ENCODE measurements at regions not wholly inside any gene's neighbourhood (a gene's known extent, or its start where the extent isn't known, plus 50 kb on each side); places are given as distances from the start of the nearest gene placed in this dataset.
"Not testable (repeated sequence)": the region's sequence is repeated elsewhere in the genome, so short reads cannot be mapped to it uniquely, and the experiment has no call there.

DNA sequence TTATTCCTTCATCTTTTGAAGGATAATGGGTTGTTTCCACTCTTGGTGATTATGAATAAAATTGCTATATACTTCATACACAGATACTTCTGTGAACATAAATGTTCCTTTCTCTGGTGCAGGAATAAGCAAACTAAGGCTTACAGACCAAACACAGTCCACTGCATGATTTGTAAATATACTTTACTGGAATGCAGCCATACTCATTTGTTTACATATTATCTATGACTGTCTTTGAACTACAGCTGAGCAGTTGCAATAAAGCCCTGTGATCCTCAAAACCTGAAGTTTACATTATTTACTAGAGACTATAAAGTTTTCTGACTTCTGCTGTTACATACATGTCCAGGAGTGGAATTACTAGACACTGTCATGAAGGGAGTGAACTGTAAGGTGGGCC is 381.0 kb upstream of the CNTNAP5 start:
- no peak overlapping the region for H3K27ac Mint-ChIP-seq
- CTCF ChIA-PET: no interaction called here
- H3K4me3 Mint-ChIP-seq: no peak overlapping the region
- H3K27me3 Mint-ChIP-seq (ENCODE audit: low read depth): no peaks in the 10 kb centered on the region
- H3K9me3 Mint-ChIP-seq: peaks cover 2% of the 10 kb centered on the region
- DNase-seq: no peak
- H3K4me1 Mint-ChIP-seq (ENCODE audit: low read depth): no peaks in the 10 kb centered on the region
- H3K36me3 Mint-ChIP-seq (ENCODE audit: low read depth): no peaks in the 10 kb centered on the region
- intact Hi-C loops (cut with micrococcal nuclease): no loop called here

DNA sequence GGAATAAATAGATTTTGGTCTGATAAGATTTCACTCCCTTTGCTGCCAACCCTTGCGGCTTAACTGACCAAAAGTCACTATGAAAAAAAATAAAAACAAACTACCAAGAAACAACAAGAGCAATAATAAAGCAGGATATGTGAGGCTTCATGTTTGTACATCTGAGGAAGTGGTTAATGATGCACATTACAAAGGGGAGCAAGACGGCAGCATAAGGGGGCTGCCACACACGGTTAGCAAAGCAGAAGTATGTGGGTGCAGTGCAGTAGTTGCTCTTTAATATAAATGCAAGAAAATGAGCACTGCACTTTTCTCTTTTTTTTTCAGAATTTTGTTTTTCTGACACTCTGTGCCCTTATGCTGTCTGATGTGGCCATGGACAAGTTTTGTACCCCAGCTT is 377.1 kb upstream of the CNTNAP5 start:
- Mint-ChIP-seq H3K9me3 (peaks cover 6% of the 10 kb centered on the region), H3K4me1 (ENCODE audit: low read depth) (no peaks in the 10 kb centered on the region), H3K27me3 (ENCODE audit: low read depth) (no peaks in the 10 kb centered on the region), H3K27ac (no peak overlapping the region), H3K36me3 (ENCODE audit: low read depth) (no peaks in the 10 kb centered on the region), H3K4me3 (no peak overlapping the region)
- CTCF ChIA-PET: no interaction called here
- intact Hi-C loops (cut with micrococcal nuclease): no loop called here
- DNase-seq: no peak

DNA sequence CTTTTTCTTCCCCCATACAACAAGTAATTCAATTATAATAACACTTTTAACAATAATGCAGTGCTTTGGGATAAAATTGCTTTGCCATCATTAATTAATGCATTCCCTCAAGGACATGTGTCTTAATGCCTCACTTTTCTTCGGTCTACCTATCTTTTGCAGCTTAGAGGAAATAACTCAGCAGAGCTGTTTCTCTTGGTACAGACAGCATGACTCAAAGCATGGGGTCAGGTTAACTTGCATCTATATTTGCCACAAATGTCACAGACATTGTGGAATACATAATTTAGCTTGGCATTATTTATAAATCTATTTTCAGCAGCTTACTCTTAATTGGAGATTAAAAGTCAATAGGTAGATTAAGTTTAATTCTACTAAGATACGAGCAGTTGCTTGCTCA is 376.1 kb upstream of the CNTNAP5 start:
- CTCF ChIA-PET: no interaction called here
- no peak for DNase-seq
- Mint-ChIP-seq H3K4me1 (ENCODE audit: low read depth) (no peaks in the 10 kb centered on the region), H3K4me3 (no peak overlapping the region), H3K36me3 (ENCODE audit: low read depth) (no peaks in the 10 kb centered on the region), H3K9me3 (peaks cover 4% of the 10 kb centered on the region), H3K27me3 (ENCODE audit: low read depth) (no peaks in the 10 kb centered on the region), H3K27ac (no peak overlapping the region)
- intact Hi-C loops (cut with micrococcal nuclease): no loop called here

- Mint-ChIP-seq H3K9me3 (peaks cover 4% of the 10 kb centered on the region), H3K4me3 (no peak overlapping the region), H3K27me3 (ENCODE audit: low read depth) (no peaks in the 10 kb centered on the region), H3K4me1 (ENCODE audit: low read depth) (no peaks in the 10 kb centered on the region), H3K36me3 (ENCODE audit: low read depth) (no peaks in the 10 kb centered on the region), H3K27ac (no peak overlapping the region)
- CTCF ChIA-PET: no interaction called here
- DNase-seq: no peak
- intact Hi-C loops (cut with micrococcal nuclease): no loop called here
Measured at GRCh38 chr2:123651151-123651550, 373.9 kb upstream of the CNTNAP5 start.

DNA sequence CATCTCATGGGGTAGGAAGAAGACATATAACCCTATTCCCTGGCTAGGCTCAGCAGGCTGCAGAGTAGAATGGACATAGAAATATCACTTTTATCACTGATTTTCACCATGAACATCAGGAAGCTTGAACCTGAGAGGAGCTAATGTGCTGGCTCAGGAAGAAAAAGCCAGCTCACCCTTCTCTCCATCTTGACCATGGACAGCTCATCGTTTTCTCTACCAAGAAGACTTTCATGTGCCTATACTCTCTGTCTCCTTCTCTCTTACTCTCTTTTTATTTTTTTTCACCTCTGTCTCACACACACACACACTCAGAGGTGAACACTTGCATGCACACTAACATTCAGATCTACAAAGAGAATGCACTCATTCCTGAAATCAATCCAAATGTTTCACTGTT is 372.8 kb upstream of the CNTNAP5 start:
- no peaks in the 10 kb centered on the region for H3K36me3 Mint-ChIP-seq (ENCODE audit: low read depth)
- peaks cover 6% of the 10 kb centered on the region for H3K9me3 Mint-ChIP-seq
- CTCF ChIA-PET: no interaction called here

GRCh38 chr2:123656590-123656989 is 368.5 kb upstream of the CNTNAP5 start:
- CTCF ChIA-PET: no interaction called here
- no peaks in the 10 kb centered on the region for H3K27me3 Mint-ChIP-seq (ENCODE audit: low read depth)
- intact Hi-C loops (cut with micrococcal nuclease): no loop called here
- H3K27ac Mint-ChIP-seq: no peak overlapping the region
- no peaks in the 10 kb centered on the region for H3K36me3 Mint-ChIP-seq (ENCODE audit: low read depth)
- no peak overlapping the region for H3K4me3 Mint-ChIP-seq
- DNase-seq: no peak
- H3K9me3 Mint-ChIP-seq: peaks cover 24% of the 10 kb centered on the region
- H3K4me1 Mint-ChIP-seq (ENCODE audit: low read depth): no peaks in the 10 kb centered on the region

More for the DNA sequence above, 372.8 kb upstream of the CNTNAP5 start:
- no peak for DNase-seq
- no peaks in the 10 kb centered on the region for H3K4me1 Mint-ChIP-seq (ENCODE audit: low read depth)
- H3K4me3 Mint-ChIP-seq: no peak overlapping the region
- H3K27ac Mint-ChIP-seq: no peak overlapping the region
- no peaks in the 10 kb centered on the region for H3K27me3 Mint-ChIP-seq (ENCODE audit: low read depth)
- intact Hi-C loops (cut with micrococcal nuclease): no loop called here

DNA sequence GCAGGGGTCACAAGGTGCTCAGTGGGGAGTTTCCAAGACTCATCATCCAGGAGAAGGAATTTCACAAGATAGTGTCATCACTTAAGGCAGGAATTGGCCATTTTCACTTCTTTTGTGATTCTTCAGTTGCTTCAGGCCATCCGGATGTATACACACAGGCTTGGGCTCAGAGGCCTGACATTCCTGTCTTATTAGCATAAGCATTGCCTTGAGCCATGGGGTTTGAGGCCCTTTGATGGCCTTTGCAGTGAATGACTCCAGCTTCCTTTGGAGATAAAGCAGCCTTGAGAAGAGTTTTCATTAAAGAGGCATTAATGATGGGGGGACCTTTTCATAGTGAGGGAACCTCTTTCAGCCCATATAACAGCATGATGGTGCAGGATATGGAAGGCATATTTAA is 366.0 kb upstream of the CNTNAP5 start:
- intact Hi-C loops (cut with micrococcal nuclease): no loop called here
- no peaks in the 10 kb centered on the region for H3K36me3 Mint-ChIP-seq (ENCODE audit: low read depth)
- H3K27me3 Mint-ChIP-seq (ENCODE audit: low read depth): no peaks in the 10 kb centered on the region
- CTCF ChIA-PET: no interaction called here
- no peak for DNase-seq
- H3K27ac Mint-ChIP-seq: no peak overlapping the region
- no peak overlapping the region for H3K4me3 Mint-ChIP-seq
- H3K9me3 Mint-ChIP-seq: peaks cover 20% of the 10 kb centered on the region
- H3K4me1 Mint-ChIP-seq (ENCODE audit: low read depth): no peaks in the 10 kb centered on the region

DNA sequence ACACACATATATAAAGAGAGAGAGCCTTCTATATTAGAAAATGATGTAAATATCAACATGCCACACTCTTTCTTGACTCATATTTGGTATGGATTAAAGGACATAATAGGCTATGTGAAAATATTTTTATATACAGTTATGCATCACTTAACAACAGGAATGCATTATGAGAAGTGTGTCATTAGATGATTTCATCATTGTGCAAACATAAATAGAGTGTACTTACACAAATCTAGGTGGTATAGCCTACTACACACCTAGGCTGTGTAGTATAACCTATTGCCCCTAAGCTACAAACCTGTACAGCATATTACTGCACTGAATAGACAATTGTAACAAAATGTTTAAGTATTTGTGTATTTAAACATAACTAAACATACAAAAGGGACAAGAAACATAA is 354.8 kb upstream of the CNTNAP5 start:
- peaks cover 10% of the 10 kb centered on the region for H3K9me3 Mint-ChIP-seq
- no peak overlapping the region for H3K27ac Mint-ChIP-seq
- no peak overlapping the region for H3K4me3 Mint-ChIP-seq
- intact Hi-C loops (cut with micrococcal nuclease): no loop called here
- CTCF ChIA-PET: no interaction called here
- H3K4me1 Mint-ChIP-seq (ENCODE audit: low read depth): no peaks in the 10 kb centered on the region
- no peaks in the 10 kb centered on the region for H3K36me3 Mint-ChIP-seq (ENCODE audit: low read depth)
- no peak for DNase-seq
- H3K27me3 Mint-ChIP-seq (ENCODE audit: low read depth): no peaks in the 10 kb centered on the region

- H3K36me3 Mint-ChIP-seq (ENCODE audit: low read depth); H3K4me3 Mint-ChIP-seq; H3K4me1 Mint-ChIP-seq (ENCODE audit: low read depth); intact Hi-C loops (cut with micrococcal nuclease); H3K27ac Mint-ChIP-seq; H3K9me3 Mint-ChIP-seq; H3K27me3 Mint-ChIP-seq (ENCODE audit: low read depth); DNase-seq: not testable (repeated sequence)
- CTCF ChIA-PET: interaction anchor here (0.6 kb wide), 1 partner anchor 15 kb away, joined by 5 read pairs; no protein-coding TSS in a partner anchor
Measured at GRCh38 chr2:123683797-123684196, 341.3 kb upstream of the CNTNAP5 start.

GRCh38 chr2:123687064-123687463 is 338.0 kb upstream of the CNTNAP5 start:
- CTCF ChIA-PET: no interaction called here
- no peaks in the 10 kb centered on the region for H3K4me1 Mint-ChIP-seq (ENCODE audit: low read depth)
- no peaks in the 10 kb centered on the region for H3K36me3 Mint-ChIP-seq (ENCODE audit: low read depth)
- H3K27me3 Mint-ChIP-seq (ENCODE audit: low read depth): no peaks in the 10 kb centered on the region
- H3K27ac Mint-ChIP-seq: no peak overlapping the region
- peaks cover 6% of the 10 kb centered on the region for H3K9me3 Mint-ChIP-seq
- intact Hi-C loops (cut with micrococcal nuclease): no loop called here
- H3K4me3 Mint-ChIP-seq: no peak overlapping the region
- no peak for DNase-seq

DNA sequence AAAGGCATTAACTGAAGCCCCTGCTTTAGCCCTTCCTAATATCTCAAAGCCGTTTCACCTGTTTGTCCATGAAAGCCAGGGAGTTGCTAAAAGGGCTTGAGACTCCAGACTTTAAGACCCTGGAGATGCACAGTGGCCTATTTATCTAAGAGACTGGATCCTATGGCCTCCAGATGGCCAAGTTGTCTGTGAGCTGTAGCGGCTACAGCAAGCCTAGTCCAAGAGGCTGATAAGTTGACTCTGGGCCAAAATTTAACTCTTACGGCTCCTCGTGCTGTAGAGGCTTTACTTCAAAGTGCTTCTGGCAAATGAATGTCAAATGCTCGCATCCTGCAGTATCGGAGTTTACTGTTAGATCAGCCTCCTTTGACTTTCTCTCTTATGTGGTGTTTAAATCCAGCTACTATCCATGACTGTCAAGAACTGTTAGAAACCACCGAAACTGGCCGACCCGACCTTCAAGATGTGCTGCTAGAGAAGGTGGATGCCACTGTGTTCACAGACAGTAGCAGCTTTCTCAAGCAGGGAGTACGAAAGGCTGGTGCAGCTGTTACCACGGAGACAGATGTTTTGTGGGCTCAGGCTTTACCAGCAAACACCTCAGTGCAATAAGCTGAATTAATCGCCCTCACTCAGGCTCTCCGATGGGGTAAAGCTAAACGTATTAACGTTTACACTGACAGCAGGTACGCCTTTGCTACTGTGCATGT is 336.7 kb upstream of the CNTNAP5 start:
- Mint-ChIP-seq H3K9me3 (peaks cover 5% of the 10 kb centered on the region), H3K27me3 (ENCODE audit: low read depth) (no peaks in the 10 kb centered on the region), H3K27ac (no peak overlapping the region), H3K4me1 (ENCODE audit: low read depth) (no peaks in the 10 kb centered on the region), H3K4me3 (no peak overlapping the region), H3K36me3 (ENCODE audit: low read depth) (no peaks in the 10 kb centered on the region)
- CTCF ChIA-PET: no interaction called here
- intact Hi-C loops (cut with micrococcal nuclease): no loop called here
- no peak for DNase-seq

GRCh38 chr2:123692121-123692520 is 333.0 kb upstream of the CNTNAP5 start:
- Mint-ChIP-seq H3K27me3 (ENCODE audit: low read depth) (no peaks in the 10 kb centered on the region), H3K4me1 (ENCODE audit: low read depth) (no peaks in the 10 kb centered on the region), H3K27ac (no peak overlapping the region), H3K36me3 (ENCODE audit: low read depth) (no peaks in the 10 kb centered on the region), H3K9me3 (peaks cover 13% of the 10 kb centered on the region), H3K4me3 (no peak overlapping the region)
- CTCF ChIA-PET: no interaction called here
- no peak for DNase-seq
- intact Hi-C loops (cut with micrococcal nuclease): no loop called here

DNA sequence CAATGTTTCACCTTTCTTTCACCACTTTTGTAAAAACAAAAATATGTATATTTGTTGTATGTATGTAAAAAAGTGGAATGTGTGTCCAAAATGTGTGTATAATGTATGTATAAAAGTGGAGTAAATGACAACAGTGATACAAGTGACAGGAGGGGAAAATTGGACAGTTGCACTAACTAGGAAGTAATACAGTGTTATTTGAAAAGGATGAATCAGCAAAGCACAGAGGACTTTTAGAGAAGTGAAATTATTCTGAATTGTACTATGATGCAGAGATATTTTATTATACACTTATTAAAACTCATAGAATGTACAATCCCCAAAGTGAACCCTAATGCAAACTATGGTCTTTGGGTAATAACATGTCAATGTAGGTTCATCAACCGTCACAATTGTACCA is 331.3 kb upstream of the CNTNAP5 start:
- Mint-ChIP-seq H3K36me3 (ENCODE audit: low read depth) (no peaks in the 10 kb centered on the region), H3K4me3 (no peak overlapping the region), H3K4me1 (ENCODE audit: low read depth) (no peaks in the 10 kb centered on the region), H3K27ac (no peak overlapping the region), H3K27me3 (ENCODE audit: low read depth) (no peaks in the 10 kb centered on the region), H3K9me3 (peaks cover 13% of the 10 kb centered on the region)
- no peak for DNase-seq
- CTCF ChIA-PET: no interaction called here
- intact Hi-C loops (cut with micrococcal nuclease): no loop called here

GRCh38 chr2:123695426-123695825 is 329.7 kb upstream of the CNTNAP5 start:
- no peaks in the 10 kb centered on the region for H3K4me1 Mint-ChIP-seq (ENCODE audit: low read depth)
- CTCF ChIA-PET: no interaction called here
- H3K27me3 Mint-ChIP-seq (ENCODE audit: low read depth): no peaks in the 10 kb centered on the region
- no peak overlapping the region for H3K27ac Mint-ChIP-seq
- no peak overlapping the region for H3K4me3 Mint-ChIP-seq
- H3K36me3 Mint-ChIP-seq (ENCODE audit: low read depth): no peaks in the 10 kb centered on the region
- H3K9me3 Mint-ChIP-seq: peaks cover 13% of the 10 kb centered on the region
- no peak for DNase-seq
- intact Hi-C loops (cut with micrococcal nuclease): no loop called here

Data from activated naive CD4-positive, alpha-beta T cell treated with anti-CD3 and anti-CD28 coated beads for 36 hours (primary cell).